H1 (cell line): ENCODE measurements at regions not wholly inside any gene's neighbourhood (a gene's known extent, or its start where the extent isn't known, plus 50 kb on each side); places are given as distances from the start of the nearest gene placed in this dataset.

ENCODE experiments used
- CTCF ChIA-PET: fragments of 300-600 bp; sonication (Branson Sonifier 250); formaldehyde crosslinking; loops from one replicate; lab custom pipeline; 2021; ENCODE audit not compliant: partially characterized antibody; lab: Charles Lee
- POLR2A ChIA-PET: fragments of 300-600 bp; sonication (Branson Sonifier 250); formaldehyde crosslinking; loops from one replicate; lab custom pipeline; 2021; ENCODE audit warnings: inconsistent platforms; ENCODE audit not compliant: partially characterized antibody; lab: Charles Lee
- DNase-seq, 2 experiments: peaks; one replicate each; pipeline versions ENCODE4 v3.0.0 to v3.0.0-alpha.2; 2010 to 2022; ENCODE audit warnings: low spot score in 2 of 2, low read depth in 1 of 2, mixed read lengths in 1 of 2
- FAIRE-seq: peaks from 2 replicates; lab custom pipeline; 2011; peaks lifted over from hg19 to GRCh38; lab: Jason Lieb, UNC
- H2AFZ ChIP-seq: 2 replicates; pipeline ENCODE4 v1.8.1; 2012; ENCODE audit warnings: low read length, inconsistent platforms
- H2AK5ac ChIP-seq: 2 replicates; pipeline ENCODE4 v1.6.1; 2013; ENCODE audit warnings: low read depth, low read length
- H2BK120ac ChIP-seq: replicated peaks from 2 replicates; pipeline ENCODE3; 2013; ENCODE audit warnings: low read depth, low read length, inconsistent platforms
- H2BK12ac ChIP-seq: 2 replicates; pipeline ENCODE4 v1.6.1; 2013; ENCODE audit warnings: low read depth, low read length
- H2BK15ac ChIP-seq: 2 replicates; pipeline ENCODE4 v1.6.1; 2013; ENCODE audit warnings: low read length
- H2BK20ac ChIP-seq: 2 replicates; pipeline ENCODE4 v1.6.1; 2013; ENCODE audit warnings: low read length
- H2BK5ac ChIP-seq: 2 replicates; pipeline ENCODE4 v1.6.1; 2013; ENCODE audit warnings: low read depth, low read length
- H3K14ac ChIP-seq: 2 replicates; pipeline ENCODE4 v1.6.1; 2013; ENCODE audit warnings: inconsistent platforms; ENCODE audit not compliant: insufficient read length
- H3K18ac ChIP-seq: 2 replicates; pipeline ENCODE4 v1.6.1; 2013; ENCODE audit warnings: low read length; ENCODE audit errors: extremely low read depth
- H3K23ac ChIP-seq: 2 replicates; pipeline ENCODE4 v1.6.1; 2013; ENCODE audit warnings: inconsistent platforms; ENCODE audit not compliant: insufficient read length
- H3K23me2 ChIP-seq: 2 replicates; pipeline ENCODE4 v1.6.1; 2013; ENCODE audit warnings: low read depth, low read length
- H3K27ac ChIP-seq: 2 replicates; pipeline ENCODE4 v1.6.1; 2011; ENCODE audit warnings: low read depth, low read length, inconsistent platforms
- H3K27me3 ChIP-seq, 4 experiments: replicated peaks in 1 of 4; 1 replicate in 1 of 4; 2 replicates in 3 of 4; pipeline versions ENCODE4 v1.6.1 to v1.8.1; 2011 to 2013; ENCODE audit warnings: low read length in 3 of 4, mild to moderate bottlenecking in 3 of 4, inconsistent platforms in 2 of 4, mixed read lengths in 2 of 4, moderate library complexity in 1 of 4; ENCODE audit not compliant: control insufficient read depth in 3 of 4, insufficient read depth in 3 of 4; ENCODE audit errors: extremely low read depth in 1 of 4
- H3K36me3 ChIP-seq, 4 experiments: 2 replicates each; pipeline versions ENCODE4 v1.6.1 to v1.8.1; 2011 to 2013; ENCODE audit warnings: mild to moderate bottlenecking in 4 of 4, low read length in 3 of 4, moderate library complexity in 2 of 4, control low read depth in 1 of 4, inconsistent platforms in 1 of 4; ENCODE audit not compliant: insufficient read depth in 4 of 4, control insufficient read depth in 2 of 4
- H3K4ac ChIP-seq: replicated peaks from 2 replicates; pipeline ENCODE3; 2013; ENCODE audit warnings: low read length, low read depth, mixed read lengths, inconsistent platforms; ENCODE audit not compliant: insufficient read length
- H3K4me1 ChIP-seq, 4 experiments: replicated peaks in 1 of 4; 1 replicate in 1 of 4; 2 replicates in 3 of 4; pipeline versions ENCODE4 v1.6.1 to v1.8.1; 2011 to 2013; ENCODE audit warnings: low read length in 3 of 4, inconsistent platforms in 2 of 4, mixed read lengths in 1 of 4; ENCODE audit not compliant: insufficient read depth in 4 of 4, control insufficient read depth in 3 of 4
- H3K4me2 ChIP-seq, 2 experiments: 2 replicates each; pipeline versions ENCODE4 v1.6.1 to v1.8.1; 2011 to 2013; ENCODE audit warnings: low read depth in 2 of 2, low read length in 2 of 2, control low read depth in 1 of 2, inconsistent platforms in 1 of 2, mild to moderate bottlenecking in 1 of 2; ENCODE audit not compliant: insufficient read depth in 1 of 2
- H3K4me3 ChIP-seq, 4 experiments: fragments of 200-600, 300-600 bp in 1 of 4; sonication (generic), shearing (Covaris generic), sonication (Bioruptor Twin) in 1 of 4; 2 replicates each; pipeline versions ENCODE4 v1.5.1 to v1.8.1; 2011 to 2016; ENCODE audit warnings: low read length in 4 of 4, low read depth in 3 of 4, control low read depth in 2 of 4, inconsistent platforms in 2 of 4, mild to moderate bottlenecking in 2 of 4, mixed read lengths in 1 of 4, moderate library complexity in 1 of 4; ENCODE audit not compliant: insufficient read depth in 2 of 4; ENCODE audit errors: extremely low read depth in 1 of 4
- H3K56ac ChIP-seq: replicated peaks from 2 replicates; pipeline ENCODE3; 2013; ENCODE audit warnings: low read depth, mild to moderate bottlenecking, mixed read lengths, low read length, inconsistent platforms; ENCODE audit not compliant: insufficient read length
- H3K79me1 ChIP-seq: 2 replicates; pipeline ENCODE4 v1.6.1; 2013; ENCODE audit warnings: low read depth, low read length, control low read depth
- H3K79me2 ChIP-seq, 2 experiments: 2 replicates each; pipeline versions ENCODE4 v1.6.1 to v1.8.1; 2012 to 2013; ENCODE audit warnings: low read length in 2 of 2, mild to moderate bottlenecking in 2 of 2, inconsistent platforms in 1 of 2; ENCODE audit not compliant: insufficient read depth in 2 of 2, control insufficient read depth in 1 of 2
- H3K9ac ChIP-seq, 4 experiments: replicated peaks in 1 of 4; 1 replicate in 1 of 4; 2 replicates in 3 of 4; pipeline versions ENCODE4 v1.6.1 to v1.8.1; 2011 to 2013; ENCODE audit warnings: low read depth in 3 of 4, low read length in 3 of 4, control low read depth in 2 of 4, mild to moderate bottlenecking in 2 of 4, moderate library complexity in 2 of 4, inconsistent platforms in 1 of 4; ENCODE audit errors: extremely low read depth in 1 of 4
- H3K9me3 ChIP-seq, 2 experiments: 2 replicates each; pipeline versions ENCODE4 v1.6.1 to v1.8.1; 2012 to 2013; ENCODE audit warnings: mild to moderate bottlenecking in 2 of 2, moderate library complexity in 2 of 2, control low read depth in 1 of 2, inconsistent platforms in 1 of 2, low read depth in 1 of 2, low read length in 1 of 2, mixed read lengths in 1 of 2; ENCODE audit not compliant: insufficient read depth in 2 of 2
- H4K20me1 ChIP-seq, 2 experiments: replicated peaks in 1 of 2; 2 replicates each; pipeline versions ENCODE3 to v1.8.1; 2011 to 2013; ENCODE audit warnings: inconsistent platforms in 2 of 2, low read length in 2 of 2, mild to moderate bottlenecking in 1 of 2; ENCODE audit not compliant: insufficient read depth in 2 of 2, control insufficient read depth in 1 of 2
- H4K5ac ChIP-seq: 2 replicates; pipeline ENCODE4 v1.6.1; 2013; ENCODE audit warnings: low read length, low read depth, mixed read lengths, inconsistent platforms; ENCODE audit not compliant: insufficient read length
- H4K8ac ChIP-seq: 2 replicates; pipeline ENCODE4 v1.8.0; 2013; ENCODE audit warnings: mild to moderate bottlenecking, moderate library complexity, low read length, inconsistent platforms; ENCODE audit not compliant: insufficient read depth; ENCODE audit errors: extremely low read depth
- H4K91ac ChIP-seq: replicated peaks from 2 replicates; pipeline ENCODE3; 2013; ENCODE audit warnings: low read length, mixed read lengths, inconsistent platforms; ENCODE audit not compliant: insufficient read length
- BCL11A ChIP-seq, 2 experiments: IDR thresholded peaks; one replicate each; pipeline ENCODE4 v1.6.1; 2011; ENCODE audit warnings: low read depth in 2 of 2, low read length in 2 of 2, mild to moderate bottlenecking in 2 of 2
- CHD2 ChIP-seq: IDR thresholded peaks from 2 replicates; pipeline ENCODE4 v1.6.1; 2012; ENCODE audit warnings: low read length, improper control_type of control experiment
- EZH2 ChIP-seq: fragments of 200-600 bp; sonication (generic); IDR thresholded peaks from 2 replicates; pipeline ENCODE4 v1.7.1; 2012; ENCODE audit warnings: low read depth, mild to moderate bottlenecking, moderate library complexity, low read length, inconsistent platforms; ENCODE audit not compliant: severe bottlenecking
- FOSL1 ChIP-seq: IDR thresholded peaks from 2 replicates; pipeline ENCODE4 v1.6.1; 2011; ENCODE audit warnings: mild to moderate bottlenecking, low read depth, low read length, moderate library complexity; ENCODE audit not compliant: insufficient read depth
- GTF2F1 ChIP-seq: IDR thresholded peaks from 2 replicates; pipeline ENCODE4 v1.6.1; 2012; ENCODE audit warnings: low read depth, low read length, improper control_type of control experiment, borderline replicate concordance
- HDAC6 ChIP-seq: IDR thresholded peaks from one replicate; pipeline ENCODE4 v1.7.1; 2012; ENCODE audit warnings: low read depth, mild to moderate bottlenecking, inconsistent platforms, low read length, moderate library complexity
- POU5F1 ChIP-seq: IDR thresholded peaks from 2 replicates; pipeline ENCODE4 v1.6.1; 2011; ENCODE audit warnings: low read depth, mild to moderate bottlenecking, low read length, moderate library complexity
- SUZ12 ChIP-seq: fragments of 200-600 bp; sonication (generic); IDR thresholded peaks from 2 replicates; pipeline ENCODE4 v1.6.1; 2012; ENCODE audit warnings: mild to moderate bottlenecking, inconsistent platforms, low read length, moderate library complexity, mixed read lengths
- TEAD4 ChIP-seq: IDR thresholded peaks from 2 replicates; pipeline ENCODE4 v1.6.1; 2012; ENCODE audit warnings: low read depth, low read length, inconsistent platforms, mixed read lengths
- YY1 ChIP-seq: IDR thresholded peaks from 2 replicates; pipeline ENCODE4 v1.6.1; 2011; ENCODE audit warnings: low read depth, mild to moderate bottlenecking, low read length
- WGBS, 2 experiments: shearing (Covaris generic) in 1 of 2; methylation state at CpG; one replicate each; pipeline versions ENCODE4 v1.1.6 to v1.1.7; 2013 to 2015; ENCODE audit warnings: low lambda C conversion rate in 2 of 2, mixed read lengths in 2 of 2, inconsistent platforms in 1 of 2, low coverage in 1 of 2, missing lambda C conversion rate in 1 of 2; ENCODE audit not compliant: insufficient replicate concordance in 2 of 2, insufficient coverage in 1 of 2, insufficient read length in 1 of 2; ENCODE audit errors: extremely low coverage in 1 of 2, missing lambda C conversion rate in 1 of 2; 5-methylcytosine and 5-hydroxymethylcytosine counted together
- TF ChIP-seq, protein P1 (sequence below): IDR thresholded peaks from 2 replicates; pipeline ENCODE4 v1.6.1; 2011; ENCODE audit warnings: low read depth, mild to moderate bottlenecking, low read length; ENCODE audit not compliant: insufficient read depth

DNA sequence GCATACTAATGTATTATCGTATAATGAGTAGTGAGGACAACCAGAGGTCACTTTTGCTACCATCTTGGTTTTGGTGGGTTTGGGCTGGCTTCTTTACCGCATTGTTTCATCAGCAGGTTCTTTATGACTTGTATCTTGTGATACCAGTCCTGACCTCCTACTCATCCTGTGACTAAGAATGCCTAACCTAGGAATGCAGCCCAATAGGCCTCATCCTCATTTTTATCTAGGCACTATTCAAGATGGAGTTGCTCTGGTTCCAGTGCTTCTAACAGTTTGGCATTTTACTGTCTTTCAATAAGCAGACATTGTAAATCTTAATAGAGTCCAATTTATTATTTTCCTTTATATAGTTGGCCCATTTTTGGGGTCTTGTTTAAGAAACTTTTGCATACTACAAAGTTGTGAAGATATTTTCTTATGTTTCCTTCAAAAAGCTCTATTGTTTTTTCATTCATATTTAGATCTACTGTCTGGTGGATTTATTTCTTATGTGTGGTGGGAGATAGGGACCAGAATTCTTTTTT, 60.8 kb upstream of the RNU6-1 start:
- Histone ChIP-seq H2BK15ac (no peak overlapping the region), H3K4me1 (peaks cover 0 to 4% (median 0%) of the 10 kb centered on the region in 4 experiments; a peak in 1 of 7 replicates), H4K8ac (no peak overlapping the region), H3K36me3 (no peaks in the 10 kb centered on the region), H4K91ac (no peak overlapping the region), H3K4me3 (no peak overlapping the region), H2BK5ac (no peak overlapping the region), H3K27ac (no peak overlapping the region), H3K79me2 (no peaks in the 10 kb centered on the region), H3K18ac (no peak overlapping the region), H3K56ac (no peak overlapping the region), H2BK120ac (no peak overlapping the region), H3K4ac (no peak overlapping the region), H3K9me3 (no peaks in the 10 kb centered on the region)
- no peak for FAIRE-seq
- no peak for TF ChIP-seq TEAD4
- no peak for TF ChIP-seq YY1
- TF ChIP-seq GTF2F1: no peak
- no peak for TF ChIP-seq FOSL1
- TF ChIP-seq POU5F1: no peak
- TF ChIP-seq HDAC6: no peak
- no peak for TF ChIP-seq CHD2
- no peak for TF ChIP-seq BCL11A (IDR thresholded peaks at IDR 0.05; ENCODE audit: low read depth in 2 of 2, low read length in 2 of 2)
- no peak for TF ChIP-seq SUZ12
- TF ChIP-seq, protein P1, sequence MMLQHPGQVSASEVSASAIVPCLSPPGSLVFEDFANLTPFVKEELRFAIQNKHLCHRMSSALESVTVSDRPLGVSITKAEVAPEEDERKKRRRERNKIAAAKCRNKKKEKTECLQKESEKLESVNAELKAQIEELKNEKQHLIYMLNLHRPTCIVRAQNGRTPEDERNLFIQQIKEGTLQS: no peak
- TF ChIP-seq EZH2: no peak
- TF ChIP-seq, all 59 proteins: peak for 0
- DNase-seq: no peak
- no peaks in the 10 kb centered on the region for H3K23me2 ChIP-seq
- no peak overlapping the region for H2AFZ ChIP-seq
- ChIA-PET CTCF (interaction anchor here (1.5 to 2.0 kb wide), 3 partner anchors 13 to 252 kb away, joined by 3 to 12 read pairs (median 5); no protein-coding TSS in a partner anchor), POLR2A (no interaction called here)
- H3K4me2 ChIP-seq: no peak overlapping the region
- no peak overlapping the region for H3K23ac ChIP-seq
- H3K9ac ChIP-seq: no peak overlapping the region
- no peaks in the 10 kb centered on the region for H4K20me1 ChIP-seq
- H2BK20ac ChIP-seq: no peak overlapping the region
- WGBS, 2 experiments: 93% methylated on average over 2 of the region's 2 CpGs; no CpG with 5 or more reads in 1 of the 2 experiments
- H3K14ac ChIP-seq: no peak overlapping the region
- no peak overlapping the region for H4K5ac ChIP-seq
- H2BK12ac ChIP-seq: no peak overlapping the region
- no peak overlapping the region for H2AK5ac ChIP-seq
- H3K79me1 ChIP-seq: no peaks in the 10 kb centered on the region
- no peaks in the 10 kb centered on the region for H3K27me3 ChIP-seq
